NT2/D1 (cell line): ENCODE measurements at regions not wholly inside any gene's neighbourhood (a gene's known extent, or its start where the extent isn't known, plus 50 kb on each side); places are given as distances from the start of the nearest gene placed in this dataset.

ENCODE experiments used
- DNase-seq: peaks from one replicate; pipeline ENCODE4 v3.0.0-alpha.2; 2011; ENCODE audit warnings: low read depth, low spot score
- H3K27me3 ChIP-seq: 2 replicates; pipeline ENCODE4 v1.6.0; 2011; ENCODE audit warnings: mild to moderate bottlenecking; ENCODE audit not compliant: insufficient read length, insufficient read depth
- H3K36me3 ChIP-seq: 2 replicates; pipeline ENCODE4 v1.6.1; 2011; ENCODE audit warnings: mild to moderate bottlenecking, low read length, mixed read lengths; ENCODE audit not compliant: insufficient read depth, insufficient read length
- H3K4me1 ChIP-seq: 2 replicates; pipeline ENCODE4 v1.5.1; 2011; ENCODE audit not compliant: insufficient read depth, insufficient read length
- H3K4me3 ChIP-seq: 2 replicates; pipeline ENCODE4 v1.5.1; 2011; ENCODE audit warnings: low read depth; ENCODE audit not compliant: insufficient read length
- H3K9ac ChIP-seq: 2 replicates; pipeline ENCODE4 v1.6.0; 2011; ENCODE audit warnings: low read depth; ENCODE audit not compliant: insufficient read length
- H3K9me3 ChIP-seq: 2 replicates; pipeline ENCODE4 v1.5.1; 2011; ENCODE audit warnings: mild to moderate bottlenecking, low read length; ENCODE audit not compliant: insufficient read depth
- SUZ12 ChIP-seq: IDR thresholded peaks from 2 replicates; pipeline ENCODE4 v1.6.1; 2011; ENCODE audit not compliant: insufficient read length, insufficient read depth; ENCODE audit errors: extremely low read depth
- YY1 ChIP-seq: IDR thresholded peaks from 2 replicates; pipeline ENCODE4 v1.6.1; 2011; ENCODE audit not compliant: insufficient read length, insufficient read depth
- ZNF274 ChIP-seq: IDR thresholded peaks from 2 replicates; pipeline ENCODE4 v1.6.1; 2011; ENCODE audit warnings: mild to moderate bottlenecking, low read depth, low read length

GRCh38 chr1:186532466-186532865 lies 71.6 kb upstream of the PDC start:
- H3K9ac ChIP-seq, result no peak overlapping the region
- DNase-seq, result no peak
- H3K9me3 ChIP-seq, result no peaks in the 10 kb centered on the region
- H3K4me3 ChIP-seq, result no peak overlapping the region
- no peaks in the 10 kb centered on the region for H3K36me3 ChIP-seq
- H3K4me1 ChIP-seq, result no peaks in the 10 kb centered on the region
- TF ChIP-seq YY1, result no peak
- TF ChIP-seq ZNF274, result no peak
- TF ChIP-seq SUZ12, result no peak
- H3K27me3 ChIP-seq, result no peaks in the 10 kb centered on the region

GRCh38 chr1:186531561-186532165 lies 70.7 kb upstream of the PDC start:
- TF ChIP-seq SUZ12, result no peak
- no peak for TF ChIP-seq ZNF274
- TF ChIP-seq YY1, result no peak
- Histone ChIP-seq H3K4me1 (no peaks in the 10 kb centered on the region), H3K36me3 (no peaks in the 10 kb centered on the region), H3K9ac (no peak overlapping the region), H3K4me3 (no peak overlapping the region), H3K27me3 (no peaks in the 10 kb centered on the region), H3K9me3 (no peaks in the 10 kb centered on the region)
- DNase-seq, result no peak

GRCh38 chr1:186530109-186530508 lies 69.2 kb upstream of the PDC start:
- Histone ChIP-seq H3K36me3 (no peaks in the 10 kb centered on the region), H3K9ac (no peak overlapping the region), H3K4me1 (no peaks in the 10 kb centered on the region), H3K9me3 (no peaks in the 10 kb centered on the region), H3K27me3 (no peaks in the 10 kb centered on the region), H3K4me3 (no peak overlapping the region)
- TF ChIP-seq ZNF274 (no peak), YY1 (no peak), SUZ12 (no peak)
- DNase-seq, result no peak

- TF ChIP-seq ZNF274 (no peak), YY1 (no peak), SUZ12 (no peak)
- H3K36me3 ChIP-seq, result no peaks in the 10 kb centered on the region
- no peak for DNase-seq
- H3K4me3 ChIP-seq, result no peak overlapping the region
- no peaks in the 10 kb centered on the region for H3K27me3 ChIP-seq
- no peaks in the 10 kb centered on the region for H3K4me1 ChIP-seq
- H3K9ac ChIP-seq, result no peak overlapping the region
- H3K9me3 ChIP-seq, result peaks cover 14% of the 10 kb centered on the region
These were observed 59.1 kb upstream of the PDC start for GRCh38 chr1:186519982-186520381.

- Histone ChIP-seq H3K4me1 (no peaks in the 10 kb centered on the region), H3K9me3 (peaks cover 7% of the 10 kb centered on the region), H3K4me3 (no peak overlapping the region), H3K27me3 (no peaks in the 10 kb centered on the region), H3K36me3 (no peaks in the 10 kb centered on the region), H3K9ac (no peak overlapping the region)
- DNase-seq, result no peak
- TF ChIP-seq ZNF274, result no peak
- no peak for TF ChIP-seq YY1
- TF ChIP-seq SUZ12, result no peak
These were observed 58.0 kb upstream of the PDC start for GRCh38 chr1:186518822-186519381.

- H3K27me3 ChIP-seq, result no peaks in the 10 kb centered on the region
- H3K4me1 ChIP-seq, result no peaks in the 10 kb centered on the region
- H3K36me3 ChIP-seq, result no peaks in the 10 kb centered on the region
- no peak overlapping the region for H3K4me3 ChIP-seq
- DNase-seq, result no peak
- no peak overlapping the region for H3K9ac ChIP-seq
- no peak for TF ChIP-seq SUZ12
- no peak for TF ChIP-seq ZNF274
- TF ChIP-seq YY1, result no peak
- H3K9me3 ChIP-seq, result peaks cover 2% of the 10 kb centered on the region
These were observed 57.5 kb upstream of the PDC start for GRCh38 chr1:186518395-186518794.

GRCh38 chr1:186514367-186514766 lies 53.5 kb upstream of the PDC start:
- Histone ChIP-seq H3K4me3 (no peak overlapping the region), H3K9me3 (no peaks in the 10 kb centered on the region), H3K27me3 (no peaks in the 10 kb centered on the region), H3K4me1 (peaks cover 3% of the 10 kb centered on the region), H3K9ac (no peak overlapping the region), H3K36me3 (no peaks in the 10 kb centered on the region)
- TF ChIP-seq SUZ12 (no peak), ZNF274 (no peak), YY1 (no peak)
- DNase-seq, result no peak

- no peaks in the 10 kb centered on the region for H3K9me3 ChIP-seq
- H3K9ac ChIP-seq, result no peak overlapping the region
- TF ChIP-seq ZNF274 (no peak), SUZ12 (no peak), YY1 (no peak)
- DNase-seq, result no peak
- H3K36me3 ChIP-seq, result no peaks in the 10 kb centered on the region
- no peak overlapping the region for H3K4me3 ChIP-seq
- no peaks in the 10 kb centered on the region for H3K27me3 ChIP-seq
- peaks cover 3% of the 10 kb centered on the region for H3K4me1 ChIP-seq
These were observed 52.6 kb upstream of the PDC start for GRCh38 chr1:186513526-186513925.
